GM23338 (cell line): ENCODE measurements at regions not wholly inside any gene's neighbourhood (a gene's known extent, or its start where the extent isn't known, plus 50 kb on each side); places are given as distances from the start of the nearest gene placed in this dataset.

Experiments
- ATAC-seq: fragments of 200-7000 bp; cut with Tn5 transposase; 3 replicates; pipeline ENCODE4 v1.9.1; 2020
- DNase-seq: peaks from one replicate; pipeline ENCODE4 v3.0.0-alpha.2; 2015; ENCODE audit warnings: low spot score
- H2AFZ ChIP-seq: fragments of 200-600 bp; sonication (generic); 2 replicates; pipeline ENCODE4 v1.8.0; 2016; ENCODE audit warnings: antibody characterized with exemption, mild to moderate bottlenecking, moderate library complexity
- H3F3A ChIP-seq: fragments of 200-600 bp; sonication (generic); replicated peaks from 2 replicates; pipeline ENCODE4 v1.8.0; 2017; ENCODE audit warnings: antibody characterized with exemption, mixed run types, low read depth
- H3K27ac ChIP-seq: fragments of 200-600 bp; sonication (generic); 2 replicates; pipeline ENCODE4 v1.6.1; 2016; ENCODE audit warnings: low read depth
- H3K27me3 ChIP-seq: fragments of 200-600 bp; sonication (generic); 2 replicates; pipeline ENCODE4 v1.8.0; 2016; ENCODE audit warnings: mild to moderate bottlenecking, mixed run types, moderate library complexity; ENCODE audit not compliant: insufficient read depth
- H3K36me3 ChIP-seq: fragments of 200-600 bp; sonication (generic); 2 replicates; pipeline ENCODE4 v1.8.0; 2016; ENCODE audit warnings: mild to moderate bottlenecking; ENCODE audit not compliant: insufficient read depth
- H3K4me1 ChIP-seq: fragments of 200-600 bp; sonication (generic); 2 replicates; pipeline ENCODE4 v1.8.0; 2016; ENCODE audit warnings: mild to moderate bottlenecking, moderate library complexity; ENCODE audit not compliant: insufficient read depth
- H3K4me2 ChIP-seq: fragments of 200-600 bp; sonication (generic); 2 replicates; pipeline ENCODE4 v1.7.1; 2017; ENCODE audit warnings: mixed run types
- H3K4me3 ChIP-seq: fragments of 200-600 bp; sonication (generic); 2 replicates; pipeline ENCODE4 v1.6.1; 2016; ENCODE audit warnings: mixed run types
- H3K79me2 ChIP-seq: fragments of 200-600 bp; sonication (generic); replicated peaks from 2 replicates; pipeline ENCODE4 v1.8.0; 2017; ENCODE audit warnings: mild to moderate bottlenecking; ENCODE audit not compliant: insufficient read depth
- H3K9me2 ChIP-seq: fragments of 200-600 bp; sonication (generic); 2 replicates; pipeline ENCODE4 v1.8.0; 2017; ENCODE audit not compliant: insufficient read depth
- H4K20me1 ChIP-seq: fragments of 200-600 bp; sonication (generic); replicated peaks from 2 replicates; pipeline ENCODE4 v1.8.0; 2017; ENCODE audit warnings: mild to moderate bottlenecking; ENCODE audit not compliant: insufficient read depth
- H3K27ac Mint-ChIP-seq: 2 replicates; pipeline ENCODE4 v1.8.0; 2020; ENCODE audit warnings: inconsistent platforms, mild to moderate bottlenecking, moderate library complexity, mixed read lengths
- H3K27me3 Mint-ChIP-seq: 3 replicates; pipeline ENCODE4 v1.8.0; 2022; ENCODE audit warnings: low read depth, mild to moderate bottlenecking, moderate library complexity, mixed read lengths, inconsistent platforms; ENCODE audit not compliant: insufficient read depth, poor library complexity
- H3K36me3 Mint-ChIP-seq: 3 replicates; pipeline ENCODE4 v1.8.0; 2021; ENCODE audit warnings: low read depth, mild to moderate bottlenecking, inconsistent platforms, moderate library complexity, mixed read lengths
- H3K4me1 Mint-ChIP-seq: 3 replicates; pipeline ENCODE4 v1.8.0; 2020; ENCODE audit warnings: mild to moderate bottlenecking, inconsistent platforms, mixed read lengths
- H3K4me3 Mint-ChIP-seq: 3 replicates; pipeline ENCODE4 v1.8.0; 2021; ENCODE audit warnings: moderate library complexity, mild to moderate bottlenecking, inconsistent platforms, mixed read lengths
- H3K9me3 Mint-ChIP-seq: 3 replicates; pipeline ENCODE4 v1.8.0; 2020; ENCODE audit warnings: moderate library complexity, mild to moderate bottlenecking, inconsistent platforms, mixed read lengths
- EZH2 ChIP-seq: fragments of 200-600 bp; sonication (generic); IDR thresholded peaks from one replicate; pipeline ENCODE4 v1.8.0; 2017; ENCODE audit warnings: antibody characterized with exemption, mild to moderate bottlenecking, low read depth; ENCODE audit not compliant: unreplicated experiment
- EZH2phosphoT487 ChIP-seq: fragments of 200-600 bp; sonication (generic); IDR thresholded peaks from one replicate; pipeline ENCODE4 v1.8.1; 2018; ENCODE audit warnings: antibody characterized with exemption; ENCODE audit not compliant: unreplicated experiment
- JUNB ChIP-seq: IDR thresholded peaks from one replicate; pipeline ENCODE4 v1.6.1; 2016; ENCODE audit warnings: antibody characterized with exemption; ENCODE audit not compliant: unreplicated experiment
- NANOG ChIP-seq: IDR thresholded peaks from 2 replicates; pipeline ENCODE4 v1.6.1; 2016; ENCODE audit warnings: antibody characterized with exemption, borderline replicate concordance
- STAT1 ChIP-seq: IDR thresholded peaks from one replicate; pipeline ENCODE4 v1.6.1; 2016; ENCODE audit warnings: antibody characterized with exemption; ENCODE audit not compliant: unreplicated experiment
- ZNF114 ChIP-seq: fragments of 250-450 bp; sonication (Bioruptor Pico); IDR thresholded peaks from 2 replicates; pipeline ENCODE4 v1.5.0; 2020; ENCODE audit warnings: mild to moderate bottlenecking, moderate library complexity
- ZNF331 ChIP-seq: fragments of 250-450 bp; sonication (Bioruptor Pico); IDR thresholded peaks from 2 replicates; pipeline ENCODE4 v1.5.0; 2020; ENCODE audit warnings: low read depth, mild to moderate bottlenecking, moderate library complexity
- TF ChIP-seq, protein P1 (sequence below): IDR thresholded peaks from 2 replicates; pipeline ENCODE4 v1.6.1; 2016; ENCODE audit warnings: antibody characterized with exemption
- TF ChIP-seq, protein P2 (sequence below), 2 experiments: fragments of 200-600 bp in 1 of 2; sonication (generic) in 1 of 2; conservative IDR thresholded peaks; 2 replicates each; pipeline versions ENCODE4 v1.5.1 to v1.6.1; 2016 to 2017; ENCODE audit warnings: antibody characterized with exemption in 2 of 2, low read depth in 2 of 2, mild to moderate bottlenecking in 2 of 2, moderate library complexity in 1 of 2
- TF ChIP-seq, protein P3 (sequence below): IDR thresholded peaks from one replicate; pipeline ENCODE4 v1.6.1; 2018; ENCODE audit warnings: antibody characterized with exemption; ENCODE audit not compliant: unreplicated experiment

DNA sequence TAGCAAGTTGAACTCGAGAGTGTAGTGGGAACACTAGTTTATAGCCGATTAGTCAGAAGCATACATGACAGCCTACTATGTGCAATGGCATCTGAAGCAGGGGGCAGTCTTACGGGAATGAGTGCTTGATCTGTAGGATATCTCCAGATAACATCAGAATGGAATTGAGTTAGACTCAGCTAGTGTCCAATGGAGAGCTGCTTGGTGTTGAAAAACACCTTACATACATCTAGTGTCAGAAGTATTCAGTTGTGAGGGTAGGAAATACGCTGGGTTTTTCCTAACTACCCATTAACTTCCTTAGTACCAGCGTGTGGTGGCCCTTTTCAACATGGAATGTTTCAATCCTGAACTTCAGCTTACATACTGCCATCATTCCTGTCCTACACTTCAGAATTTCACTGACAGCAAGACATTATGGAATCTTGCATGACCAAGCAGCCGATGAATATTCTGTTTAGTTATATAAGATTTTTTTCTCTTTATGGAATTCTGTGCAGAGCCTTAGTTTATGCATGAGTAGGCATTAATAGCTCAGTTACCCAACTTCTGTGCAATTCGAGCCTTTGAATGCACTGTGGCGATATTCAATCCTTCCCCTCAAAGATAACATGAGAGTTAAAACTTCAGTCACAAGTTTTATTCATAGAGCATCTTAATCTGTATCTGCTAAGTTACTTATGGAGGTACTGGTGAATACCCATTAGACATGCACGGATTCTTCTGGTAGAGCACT, 218.6 kb upstream of the MOCS1 start:
- Histone ChIP-seq H3K4me2 (no peak overlapping the region), H2AFZ (no peak overlapping the region), H3F3A (no peaks in the 10 kb centered on the region), H3K36me3 (no peaks in the 10 kb centered on the region), H3K27ac (no peak overlapping the region), H3K9me2 (peaks cover 21% of the 10 kb centered on the region), H3K4me3 (no peak overlapping the region), H4K20me1 (no peaks in the 10 kb centered on the region), H3K27me3 (no peaks in the 10 kb centered on the region), H3K4me1 (no peaks in the 10 kb centered on the region), H3K79me2 (no peaks in the 10 kb centered on the region)
- H3K27me3 Mint-ChIP-seq = no peaks in the 10 kb centered on the region
- no peak overlapping the region for H3K27ac Mint-ChIP-seq
- no peak overlapping the region for H3K4me3 Mint-ChIP-seq
- H3K4me1 Mint-ChIP-seq = no peaks in the 10 kb centered on the region
- no peaks in the 10 kb centered on the region for H3K36me3 Mint-ChIP-seq
- no peak for DNase-seq
- ATAC-seq = no peak
- TF ChIP-seq, protein P1, sequence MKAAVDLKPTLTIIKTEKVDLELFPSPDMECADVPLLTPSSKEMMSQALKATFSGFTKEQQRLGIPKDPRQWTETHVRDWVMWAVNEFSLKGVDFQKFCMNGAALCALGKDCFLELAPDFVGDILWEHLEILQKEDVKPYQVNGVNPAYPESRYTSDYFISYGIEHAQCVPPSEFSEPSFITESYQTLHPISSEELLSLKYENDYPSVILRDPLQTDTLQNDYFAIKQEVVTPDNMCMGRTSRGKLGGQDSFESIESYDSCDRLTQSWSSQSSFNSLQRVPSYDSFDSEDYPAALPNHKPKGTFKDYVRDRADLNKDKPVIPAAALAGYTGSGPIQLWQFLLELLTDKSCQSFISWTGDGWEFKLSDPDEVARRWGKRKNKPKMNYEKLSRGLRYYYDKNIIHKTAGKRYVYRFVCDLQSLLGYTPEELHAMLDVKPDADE = no peak
- no peak for TF ChIP-seq STAT1
- no peak for TF ChIP-seq EZH2
- TF ChIP-seq, protein P2, sequence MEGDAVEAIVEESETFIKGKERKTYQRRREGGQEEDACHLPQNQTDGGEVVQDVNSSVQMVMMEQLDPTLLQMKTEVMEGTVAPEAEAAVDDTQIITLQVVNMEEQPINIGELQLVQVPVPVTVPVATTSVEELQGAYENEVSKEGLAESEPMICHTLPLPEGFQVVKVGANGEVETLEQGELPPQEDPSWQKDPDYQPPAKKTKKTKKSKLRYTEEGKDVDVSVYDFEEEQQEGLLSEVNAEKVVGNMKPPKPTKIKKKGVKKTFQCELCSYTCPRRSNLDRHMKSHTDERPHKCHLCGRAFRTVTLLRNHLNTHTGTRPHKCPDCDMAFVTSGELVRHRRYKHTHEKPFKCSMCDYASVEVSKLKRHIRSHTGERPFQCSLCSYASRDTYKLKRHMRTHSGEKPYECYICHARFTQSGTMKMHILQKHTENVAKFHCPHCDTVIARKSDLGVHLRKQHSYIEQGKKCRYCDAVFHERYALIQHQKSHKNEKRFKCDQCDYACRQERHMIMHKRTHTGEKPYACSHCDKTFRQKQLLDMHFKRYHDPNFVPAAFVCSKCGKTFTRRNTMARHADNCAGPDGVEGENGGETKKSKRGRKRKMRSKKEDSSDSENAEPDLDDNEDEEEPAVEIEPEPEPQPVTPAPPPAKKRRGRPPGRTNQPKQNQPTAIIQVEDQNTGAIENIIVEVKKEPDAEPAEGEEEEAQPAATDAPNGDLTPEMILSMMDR (conservative IDR thresholded peaks at IDR 0.05; ENCODE audit: low read depth in 2 of 2) = no peak
- TF ChIP-seq ZNF114 (CRISPR knock-in tag) = no peak
- TF ChIP-seq EZH2phosphoT487 = no peak
- no peak for TF ChIP-seq ZNF331 (CRISPR knock-in tag)
- TF ChIP-seq NANOG = no peak
- TF ChIP-seq JUNB = no peak
- TF ChIP-seq, protein P3, sequence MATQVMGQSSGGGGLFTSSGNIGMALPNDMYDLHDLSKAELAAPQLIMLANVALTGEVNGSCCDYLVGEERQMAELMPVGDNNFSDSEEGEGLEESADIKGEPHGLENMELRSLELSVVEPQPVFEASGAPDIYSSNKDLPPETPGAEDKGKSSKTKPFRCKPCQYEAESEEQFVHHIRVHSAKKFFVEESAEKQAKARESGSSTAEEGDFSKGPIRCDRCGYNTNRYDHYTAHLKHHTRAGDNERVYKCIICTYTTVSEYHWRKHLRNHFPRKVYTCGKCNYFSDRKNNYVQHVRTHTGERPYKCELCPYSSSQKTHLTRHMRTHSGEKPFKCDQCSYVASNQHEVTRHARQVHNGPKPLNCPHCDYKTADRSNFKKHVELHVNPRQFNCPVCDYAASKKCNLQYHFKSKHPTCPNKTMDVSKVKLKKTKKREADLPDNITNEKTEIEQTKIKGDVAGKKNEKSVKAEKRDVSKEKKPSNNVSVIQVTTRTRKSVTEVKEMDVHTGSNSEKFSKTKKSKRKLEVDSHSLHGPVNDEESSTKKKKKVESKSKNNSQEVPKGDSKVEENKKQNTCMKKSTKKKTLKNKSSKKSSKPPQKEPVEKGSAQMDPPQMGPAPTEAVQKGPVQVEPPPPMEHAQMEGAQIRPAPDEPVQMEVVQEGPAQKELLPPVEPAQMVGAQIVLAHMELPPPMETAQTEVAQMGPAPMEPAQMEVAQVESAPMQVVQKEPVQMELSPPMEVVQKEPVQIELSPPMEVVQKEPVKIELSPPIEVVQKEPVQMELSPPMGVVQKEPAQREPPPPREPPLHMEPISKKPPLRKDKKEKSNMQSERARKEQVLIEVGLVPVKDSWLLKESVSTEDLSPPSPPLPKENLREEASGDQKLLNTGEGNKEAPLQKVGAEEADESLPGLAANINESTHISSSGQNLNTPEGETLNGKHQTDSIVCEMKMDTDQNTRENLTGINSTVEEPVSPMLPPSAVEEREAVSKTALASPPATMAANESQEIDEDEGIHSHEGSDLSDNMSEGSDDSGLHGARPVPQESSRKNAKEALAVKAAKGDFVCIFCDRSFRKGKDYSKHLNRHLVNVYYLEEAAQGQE = no peak
- no peaks in the 10 kb centered on the region for H3K9me3 Mint-ChIP-seq
